MM.1S (cell line): ENCODE measurements at regions not wholly inside any gene's neighbourhood (a gene's known extent, or its start where the extent isn't known, plus 50 kb on each side); places are given as distances from the start of the nearest gene placed in this dataset.
A peak's percentile ranks its signal among the peaks of the same experiment; 100 is the strongest.

ENCODE experiments used
- DNase-seq: peaks from one replicate; pipeline ENCODE4 v3.0.0-alpha.2; 2015
- H2AFZ ChIP-seq: fragments of 300-600 bp; sonication (generic); 2 replicates; pipeline ENCODE4 v1.6.0; 2016; ENCODE audit warnings: antibody characterized with exemption, low read length
- H3F3A ChIP-seq: fragments of 300-600 bp; sonication (generic); 2 replicates; pipeline ENCODE4 v1.6.1; 2016; ENCODE audit warnings: mild to moderate bottlenecking, antibody characterized with exemption, low read length, moderate library complexity, mixed read lengths; ENCODE audit not compliant: insufficient read depth
- H3K27ac ChIP-seq: fragments of 300-600 bp; sonication (generic); 2 replicates; pipeline ENCODE4 v1.5.1; 2016; ENCODE audit warnings: mild to moderate bottlenecking, low read length
- H3K27me3 ChIP-seq: fragments of 300-600 bp; sonication (generic); replicated peaks from 2 replicates; pipeline ENCODE4 v1.6.0; 2016; ENCODE audit warnings: low read length; ENCODE audit not compliant: insufficient read depth
- H3K36me3 ChIP-seq: fragments of 300-600 bp; sonication (generic); replicated peaks from 2 replicates; pipeline ENCODE4 v1.6.1; 2016; ENCODE audit warnings: mild to moderate bottlenecking, low read length, mixed read lengths; ENCODE audit not compliant: insufficient read depth
- H3K4me1 ChIP-seq: fragments of 300-600 bp; sonication (generic); 2 replicates; pipeline ENCODE4 v1.6.1; 2016; ENCODE audit warnings: low read length, mixed read lengths
- H3K4me2 ChIP-seq: fragments of 300-600 bp; sonication (generic); 2 replicates; pipeline ENCODE4 v1.6.0; 2016; ENCODE audit warnings: low read depth, low read length
- H3K4me3 ChIP-seq: fragments of 300-600 bp; sonication (generic); 2 replicates; pipeline ENCODE4 v1.5.1; 2016; ENCODE audit warnings: low read length, mixed read lengths
- H3K79me2 ChIP-seq: fragments of 300-600 bp; sonication (generic); 2 replicates; pipeline ENCODE4 v1.6.1; 2016; ENCODE audit warnings: mixed run types, low read length, mixed read lengths
- H3K9ac ChIP-seq: fragments of 300-600 bp; sonication (generic); 2 replicates; pipeline ENCODE4 v1.6.1; 2016; ENCODE audit warnings: low read length, mixed read lengths
- H3K9me2 ChIP-seq: fragments of 300-600 bp; sonication (generic); replicated peaks from 2 replicates; pipeline ENCODE4 v1.6.1; 2016; ENCODE audit warnings: mild to moderate bottlenecking, low read length, mixed read lengths; ENCODE audit not compliant: insufficient read depth
- H3K9me3 ChIP-seq: fragments of 300-600 bp; sonication (generic); replicated peaks from 2 replicates; pipeline ENCODE4 v1.6.1; 2016; ENCODE audit warnings: mild to moderate bottlenecking, low read length, mixed read lengths; ENCODE audit not compliant: insufficient read depth
- H4K20me1 ChIP-seq: fragments of 300-600 bp; sonication (generic); 2 replicates; pipeline ENCODE4 v1.6.1; 2016; ENCODE audit warnings: mild to moderate bottlenecking, low read length, moderate library complexity, mixed read lengths; ENCODE audit not compliant: insufficient read depth
- CTCF ChIP-seq: fragments of 300-600 bp; sonication (generic); IDR thresholded peaks from 2 replicates; pipeline ENCODE4 v1.5.1; 2016; ENCODE audit warnings: antibody characterized with exemption, low read length, mixed read lengths
- EZH2 ChIP-seq: fragments of 300-600 bp; sonication (generic); optimal IDR thresholded peaks from 2 replicates; pipeline ENCODE3; 2017; ENCODE audit warnings: low read depth, mild to moderate bottlenecking, antibody characterized with exemption, low read length, mixed read lengths
- EZH2phosphoT487 ChIP-seq: fragments of 300-600 bp; sonication (generic); IDR thresholded peaks from 2 replicates; pipeline ENCODE4 v1.6.1; 2018; ENCODE audit warnings: antibody characterized with exemption, low read length

- Histone ChIP-seq H3K79me2 (no peaks in the 10 kb centered on the region), H3F3A (no peaks in the 10 kb centered on the region), H3K9me2 (no peaks in the 10 kb centered on the region), H3K4me3 (no peak overlapping the region), H3K27ac (no peak overlapping the region), H3K9me3 (no peaks in the 10 kb centered on the region), H3K27me3 (no peaks in the 10 kb centered on the region), H2AFZ (no peak overlapping the region), H3K9ac (no peak overlapping the region), H4K20me1 (no peaks in the 10 kb centered on the region), H3K4me1 (no peaks in the 10 kb centered on the region), H3K4me2 (no peak overlapping the region), H3K36me3 (no peaks in the 10 kb centered on the region)
- TF ChIP-seq CTCF (peak; percentile 42), EZH2phosphoT487 (no peak), EZH2 (no peak)
- DNase-seq, result peak; percentile 62
Observed at GRCh38 chr13:84917252-84917878, 881.9 kb downstream of the SLITRK6 start.

- H2AFZ ChIP-seq, result no peak overlapping the region
- H3K27ac ChIP-seq, result no peak overlapping the region
Observed at GRCh38 chr13:84912720-84913119, 886.5 kb downstream of the SLITRK6 start.

GRCh38 chr13:84910423-84910822 lies 888.8 kb downstream of the SLITRK6 start:
- no peak overlapping the region for H3K9ac ChIP-seq
- DNase-seq, result no peak
- H3K4me2 ChIP-seq, result no peak overlapping the region
- no peaks in the 10 kb centered on the region for H3K9me3 ChIP-seq
- H3F3A ChIP-seq, result no peaks in the 10 kb centered on the region
- no peaks in the 10 kb centered on the region for H3K36me3 ChIP-seq
- no peaks in the 10 kb centered on the region for H4K20me1 ChIP-seq
- H3K4me3 ChIP-seq, result no peak overlapping the region
- no peaks in the 10 kb centered on the region for H3K27me3 ChIP-seq
- H2AFZ ChIP-seq, result no peak overlapping the region
- TF ChIP-seq EZH2phosphoT487, result no peak
- no peak for TF ChIP-seq EZH2
- no peak for TF ChIP-seq CTCF
- H3K79me2 ChIP-seq, result no peaks in the 10 kb centered on the region
- H3K4me1 ChIP-seq, result no peaks in the 10 kb centered on the region
- H3K27ac ChIP-seq, result no peak overlapping the region
- H3K9me2 ChIP-seq, result no peaks in the 10 kb centered on the region

More at GRCh38 chr13:84912720-84913119, 886.5 kb downstream of the SLITRK6 start:
- TF ChIP-seq EZH2phosphoT487 (no peak), EZH2 (no peak), CTCF (no peak)
- no peaks in the 10 kb centered on the region for H4K20me1 ChIP-seq
- H3K36me3 ChIP-seq, result no peaks in the 10 kb centered on the region
- no peaks in the 10 kb centered on the region for H3K9me3 ChIP-seq
- H3K9ac ChIP-seq, result no peak overlapping the region
- DNase-seq, result no peak
- no peak overlapping the region for H3K4me2 ChIP-seq
- H3F3A ChIP-seq, result no peaks in the 10 kb centered on the region
- no peaks in the 10 kb centered on the region for H3K9me2 ChIP-seq
- no peaks in the 10 kb centered on the region for H3K79me2 ChIP-seq
- no peaks in the 10 kb centered on the region for H3K4me1 ChIP-seq
- H3K27me3 ChIP-seq, result no peaks in the 10 kb centered on the region
- H3K4me3 ChIP-seq, result no peak overlapping the region
